ENCODE measurements at regions not wholly inside any gene's neighbourhood (a gene's known extent, or its start where the extent isn't known, plus 50 kb on each side); places are given as distances from the start of the nearest gene placed in this dataset.

DNA sequence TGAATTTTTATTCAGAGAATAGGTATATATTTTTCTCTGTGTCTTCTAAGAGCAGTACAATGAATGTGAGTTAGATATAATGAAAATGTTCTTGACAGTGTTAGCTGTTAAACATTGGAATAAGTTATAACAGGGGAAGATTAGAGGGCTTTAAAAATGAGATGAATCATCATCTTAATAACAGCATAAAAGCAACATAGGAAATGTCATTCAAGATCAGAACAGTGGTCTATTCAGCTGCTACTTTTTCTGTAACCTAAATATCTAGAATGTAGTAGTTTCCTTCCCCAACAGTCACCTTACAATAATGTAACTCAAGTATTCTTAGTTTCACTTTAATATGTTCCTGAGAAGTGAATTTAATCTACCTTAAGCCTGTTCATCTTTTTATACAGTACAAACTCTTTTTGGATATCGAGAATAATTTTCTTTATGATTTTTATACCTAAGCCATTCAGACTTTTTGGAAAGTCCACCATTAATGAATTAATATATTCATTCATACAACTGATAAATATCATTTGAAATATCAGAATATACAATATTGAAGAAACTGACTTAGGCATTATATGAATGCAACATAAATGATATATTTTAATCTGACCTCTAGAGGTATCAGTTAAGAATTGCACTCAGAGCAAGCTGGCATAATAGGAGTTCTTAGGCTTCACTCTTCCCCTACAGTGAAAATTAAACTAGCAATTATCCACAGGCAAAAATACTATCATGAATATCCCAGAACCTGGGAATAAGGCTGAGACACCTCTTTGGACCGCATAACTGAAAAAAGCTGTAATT is 66.1 kb upstream of the EDIL3 start:
- H3K36me3 ChIP-seq (ENCODE audit: insufficient read depth, low read length): no peaks in the 10 kb centered on the region
- no peaks in the 10 kb centered on the region for H4K20me1 ChIP-seq (ENCODE audit: insufficient read depth)
- H3K27me3 ChIP-seq (ENCODE audit: insufficient read depth, low read depth, low read length): no peaks in the 10 kb centered on the region
- H3K4me2 ChIP-seq (ENCODE audit: low read length): no peak overlapping the region
- H2AFZ ChIP-seq (ENCODE audit: low read depth, low read length): no peak overlapping the region
- no peaks in the 10 kb centered on the region for H3K79me2 ChIP-seq (replicated peaks; ENCODE audit: insufficient read depth, low read length)
- H3K4me3 ChIP-seq (ENCODE audit: low read length): no peak overlapping the region
- H3K9me2 ChIP-seq (ENCODE audit: insufficient read depth, low read length): no peaks in the 10 kb centered on the region
- H3F3A ChIP-seq (ENCODE audit: insufficient read depth, low read length, poor library complexity, severe bottlenecking): no peaks in the 10 kb centered on the region
- peaks cover 6% of the 10 kb centered on the region for H3K9me3 ChIP-seq (ENCODE audit: low read length)
- no peak overlapping the region for H3K27ac ChIP-seq (ENCODE audit: low read length)
- TF ChIP-seq CTCF (IDR thresholded peaks at IDR 0.05; ENCODE audit: poor library complexity, severe bottlenecking): peak; percentile 48
- TF ChIP-seq MXI1 (conservative IDR thresholded peaks at IDR 0.05; ENCODE audit: poor library complexity, severe bottlenecking): no peak
- H3K9ac ChIP-seq (ENCODE audit: low read length): no peak overlapping the region

- Histone ChIP-seq H3K9me3 (ENCODE audit: low read length) (no peaks in the 10 kb centered on the region), H3K9me2 (ENCODE audit: insufficient read depth, low read length) (no peaks in the 10 kb centered on the region), H2AFZ (ENCODE audit: low read depth, low read length) (no peak overlapping the region), H3K36me3 (ENCODE audit: insufficient read depth, low read length) (no peaks in the 10 kb centered on the region), H3K27ac (ENCODE audit: low read length) (no peak overlapping the region), H3F3A (ENCODE audit: insufficient read depth, low read length, poor library complexity, severe bottlenecking) (no peaks in the 10 kb centered on the region), H3K27me3 (ENCODE audit: insufficient read depth, low read depth, low read length) (no peaks in the 10 kb centered on the region), H3K4me2 (ENCODE audit: low read length) (no peak overlapping the region), H3K9ac (ENCODE audit: low read length) (no peak overlapping the region), H4K20me1 (ENCODE audit: insufficient read depth) (no peaks in the 10 kb centered on the region), H3K79me2 (replicated peaks; ENCODE audit: insufficient read depth, low read length) (no peaks in the 10 kb centered on the region), H3K4me3 (ENCODE audit: low read length) (no peak overlapping the region)
- TF ChIP-seq EP300 (conservative IDR thresholded peaks at IDR 0.05; ENCODE audit: poor library complexity, severe bottlenecking) (no peak), TAF1 (IDR thresholded peaks at IDR 0.05; ENCODE audit: low read depth) (no peak)
Observed at GRCh38 chr5:84445049-84445685, 60.5 kb upstream of the EDIL3 start.

DNA sequence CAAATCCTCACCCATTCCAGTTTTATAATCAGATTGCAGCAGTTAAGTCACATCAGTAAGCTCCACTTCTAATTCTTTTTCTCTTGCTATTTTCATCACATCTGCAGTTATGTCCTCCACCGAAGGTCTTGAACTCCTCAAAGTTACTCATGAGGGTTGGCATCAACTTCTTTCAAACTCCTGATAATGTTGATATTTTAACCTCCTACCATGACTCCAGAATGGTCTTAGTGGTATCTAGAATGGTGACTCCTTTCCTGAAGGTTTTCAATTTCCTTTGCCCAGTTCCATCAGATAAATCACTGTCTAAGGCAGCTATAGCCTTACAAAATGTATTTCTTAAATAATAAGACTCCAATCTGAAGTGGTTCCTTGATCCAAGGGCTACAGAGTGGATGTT is 53.8 kb upstream of the EDIL3 start:
- H3K79me2 ChIP-seq (replicated peaks; ENCODE audit: insufficient read depth, low read length): no peaks in the 10 kb centered on the region
- H3F3A ChIP-seq (ENCODE audit: insufficient read depth, low read length, poor library complexity, severe bottlenecking): no peaks in the 10 kb centered on the region
- H3K9me3 ChIP-seq (ENCODE audit: low read length): no peaks in the 10 kb centered on the region
- no peaks in the 10 kb centered on the region for H3K27me3 ChIP-seq (ENCODE audit: insufficient read depth, low read depth, low read length)
- no peaks in the 10 kb centered on the region for H3K36me3 ChIP-seq (ENCODE audit: insufficient read depth, low read length)
- no peaks in the 10 kb centered on the region for H3K9me2 ChIP-seq (ENCODE audit: insufficient read depth, low read length)
- no peak overlapping the region for H3K4me2 ChIP-seq (ENCODE audit: low read length)
- H3K4me3 ChIP-seq (ENCODE audit: low read length): no peak overlapping the region
- no peak overlapping the region for H2AFZ ChIP-seq (ENCODE audit: low read depth, low read length)
- no peaks in the 10 kb centered on the region for H4K20me1 ChIP-seq (ENCODE audit: insufficient read depth)
- no peak for TF ChIP-seq SMC3 (conservative IDR thresholded peaks at IDR 0.05; ENCODE audit: poor library complexity)
- no peak for TF ChIP-seq EZH2 (IDR thresholded peaks at IDR 0.05; ENCODE audit: borderline replicate concordance, insufficient read depth, low read length, poor library complexity, severe bottlenecking)
- TF ChIP-seq RAD21 (conservative IDR thresholded peaks at IDR 0.05): no peak
- no peak for TF ChIP-seq EP300 (conservative IDR thresholded peaks at IDR 0.05; ENCODE audit: poor library complexity, severe bottlenecking)
- no peak for TF ChIP-seq CTCF (IDR thresholded peaks at IDR 0.05; ENCODE audit: poor library complexity, severe bottlenecking)
- TF ChIP-seq TAF1 (IDR thresholded peaks at IDR 0.05; ENCODE audit: low read depth): no peak
- TF ChIP-seq REST (IDR thresholded peaks at IDR 0.05; ENCODE audit: borderline replicate concordance): no peak
- no peak for TF ChIP-seq MXI1 (conservative IDR thresholded peaks at IDR 0.05; ENCODE audit: poor library complexity, severe bottlenecking)
- TF ChIP-seq POLR2AphosphoS5 (IDR thresholded peaks at IDR 0.05): no peak
- no peak overlapping the region for H3K27ac ChIP-seq (ENCODE audit: low read length)
- no peak overlapping the region for H3K9ac ChIP-seq (ENCODE audit: low read length)

Data from neural cell (in vitro differentiated cells).